ENCODE measurements at regions not wholly inside any gene's neighbourhood (a gene's known extent, or its start where the extent isn't known, plus 50 kb on each side); places are given as distances from the start of the nearest gene placed in this dataset.
"Not testable (repeated sequence)": the region's sequence is repeated elsewhere in the genome, so short reads cannot be mapped to it uniquely, and the experiment has no call there.

DNA sequence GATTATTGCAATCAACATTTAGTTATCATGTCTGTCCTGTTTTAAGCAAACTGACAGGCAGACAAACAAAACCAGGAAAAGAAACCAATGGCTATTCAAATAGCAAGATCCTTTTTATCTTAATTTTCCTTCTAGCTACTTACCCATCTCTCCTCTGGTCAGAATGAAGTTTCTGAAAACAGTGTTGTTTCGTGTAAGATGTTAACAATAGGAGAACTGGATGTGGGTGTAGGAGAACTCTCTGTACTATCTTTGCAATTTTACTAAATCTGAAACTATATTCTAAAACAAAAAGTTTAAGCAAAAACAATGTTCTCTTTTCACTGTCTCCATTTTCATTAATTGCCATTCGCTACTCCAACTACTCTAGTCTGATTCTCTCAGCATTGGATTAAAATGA lies 726.4 kb downstream of the ZNF385D start:
- DNase-seq (ENCODE audit: low read depth in 3 of 3), result no peak

DNA sequence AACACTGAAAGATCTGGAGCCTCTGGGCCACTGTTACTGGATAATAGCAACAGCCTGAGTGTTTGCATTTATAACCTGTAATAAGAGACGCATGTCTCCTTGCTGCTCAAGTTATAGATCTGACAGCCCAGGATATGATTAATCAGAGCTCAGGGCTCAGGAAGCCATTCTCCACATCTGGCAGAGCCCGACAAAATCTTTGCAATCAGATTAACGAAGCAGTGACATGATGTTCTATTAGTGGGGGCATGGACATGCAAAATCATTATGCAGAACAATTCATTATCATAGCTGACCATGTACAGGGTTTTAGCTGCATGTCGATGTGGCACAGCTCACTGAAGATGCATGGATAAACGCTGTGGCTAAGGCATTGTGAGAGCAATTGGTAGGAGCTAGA lies 730.3 kb downstream of the ZNF385D start:
- DNase-seq (ENCODE audit: low read depth in 3 of 3), result no peak

DNA sequence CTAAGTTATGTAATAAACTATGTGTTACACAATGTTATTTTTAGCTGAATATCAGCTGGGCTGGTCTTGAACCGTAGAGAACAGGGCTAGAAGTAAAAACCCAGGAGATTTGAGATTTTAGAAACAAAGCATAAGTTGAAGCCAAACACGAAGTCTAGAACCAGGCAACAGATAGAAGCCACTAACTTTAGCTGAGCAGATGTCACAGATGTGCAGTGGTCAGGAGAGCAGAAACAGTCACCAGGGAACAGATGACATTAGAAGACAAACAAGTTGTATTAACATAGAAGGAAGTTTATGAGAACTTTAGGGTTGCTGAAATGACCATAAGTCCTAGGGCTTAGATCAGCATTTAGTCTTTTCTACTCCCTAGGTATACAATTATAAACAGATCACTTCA lies 731.0 kb downstream of the ZNF385D start:
- no peak for DNase-seq (ENCODE audit: low read depth in 3 of 3)

DNA sequence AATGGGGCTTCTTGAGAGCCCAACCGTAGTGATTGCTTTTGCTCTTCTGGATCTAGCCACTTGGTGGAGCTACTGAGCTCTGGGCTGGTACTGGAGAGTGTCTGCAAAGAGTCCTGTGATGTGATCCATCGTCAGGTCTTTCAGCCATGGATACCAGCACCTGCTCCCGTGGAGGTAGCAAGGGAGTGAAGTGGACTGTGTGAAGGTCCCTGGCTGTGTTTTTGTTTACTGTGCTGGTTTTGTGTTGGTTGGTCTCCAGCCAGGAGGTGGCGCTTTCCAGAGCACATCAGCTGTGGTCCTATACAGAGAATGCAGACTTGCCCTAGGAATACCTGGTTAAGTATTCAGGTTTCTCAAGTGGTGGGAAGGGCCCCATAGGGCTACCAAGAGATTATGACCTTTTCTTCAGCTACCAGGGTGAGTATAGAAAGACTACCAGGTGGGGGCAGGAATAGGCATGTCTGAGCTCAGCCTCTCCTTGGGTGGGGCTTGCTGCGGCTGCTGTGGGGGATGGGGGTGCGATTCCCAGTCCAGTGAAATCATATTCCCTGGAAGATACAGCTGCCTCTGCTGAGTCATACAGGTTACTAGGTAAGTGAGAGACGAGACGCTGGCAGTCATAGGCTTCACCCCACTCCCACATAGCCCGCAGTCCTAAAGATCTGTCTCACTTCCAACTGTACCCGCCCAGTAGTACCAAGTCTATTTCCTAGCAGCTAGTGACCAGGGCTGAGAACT lies 733.7 kb downstream of the ZNF385D start:
- DNase-seq (ENCODE audit: low read depth in 3 of 3), result no peak

DNA sequence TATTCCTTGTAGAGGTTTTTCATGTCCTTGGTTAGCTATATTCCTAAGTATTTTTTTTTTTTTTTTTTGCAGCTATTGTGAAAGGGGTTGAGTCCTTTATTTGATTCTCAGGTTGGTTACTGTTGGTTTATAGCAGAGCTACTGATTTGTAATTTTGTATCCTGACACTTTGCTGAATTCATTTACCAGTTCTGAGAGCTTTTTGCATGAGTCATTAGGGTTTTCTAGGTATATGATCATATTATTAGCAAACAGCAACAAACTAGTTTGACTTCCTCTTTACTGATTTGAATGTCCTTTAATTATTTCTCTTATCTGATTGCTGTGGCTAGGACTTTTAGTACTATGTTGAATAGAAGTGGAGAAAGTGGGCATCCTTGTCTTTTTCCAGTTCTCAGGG lies 737.4 kb downstream of the ZNF385D start:
- no peak for DNase-seq (ENCODE audit: low read depth in 3 of 3)

DNA sequence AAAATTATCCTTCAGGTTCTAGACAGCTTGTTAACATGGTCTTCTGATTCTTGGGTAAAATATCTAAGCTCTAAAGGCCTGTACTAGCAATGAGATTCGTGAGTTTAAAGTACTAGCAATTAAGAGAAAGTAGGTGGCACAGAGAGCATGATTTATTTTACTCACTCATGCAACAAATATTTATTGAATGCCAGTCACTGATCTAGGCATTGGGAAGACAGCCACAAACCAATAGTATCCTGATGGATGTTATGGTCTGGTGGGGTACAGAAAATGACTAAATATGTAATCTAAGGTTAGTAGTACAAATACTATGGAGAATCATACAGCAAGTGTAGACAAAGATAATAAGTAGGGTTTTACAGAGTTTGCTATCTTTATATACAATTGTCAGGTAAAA lies 751.3 kb downstream of the ZNF385D start:
- DNase-seq (ENCODE audit: low read depth in 3 of 3), result no peak

DNA sequence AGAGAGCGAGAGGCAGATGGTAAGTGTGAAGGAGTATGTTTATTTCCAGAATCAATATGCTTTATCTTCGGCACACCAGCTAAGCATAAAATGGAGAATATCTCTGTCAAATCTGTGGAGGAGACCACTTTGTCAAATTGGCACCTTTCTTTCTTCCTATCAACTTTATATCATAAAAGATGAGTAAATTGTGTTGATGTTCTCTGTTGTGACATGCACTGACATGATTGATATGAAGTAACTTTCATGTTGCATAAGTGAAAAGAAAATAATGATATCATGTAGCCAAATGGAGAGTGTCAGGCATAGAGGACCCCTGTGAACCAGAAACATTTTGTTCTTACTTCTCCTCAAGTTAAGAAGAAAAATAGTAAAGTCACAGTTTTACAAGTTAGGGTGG lies 753.8 kb downstream of the ZNF385D start:
- DNase-seq (ENCODE audit: low read depth in 3 of 3), result no peak

DNA sequence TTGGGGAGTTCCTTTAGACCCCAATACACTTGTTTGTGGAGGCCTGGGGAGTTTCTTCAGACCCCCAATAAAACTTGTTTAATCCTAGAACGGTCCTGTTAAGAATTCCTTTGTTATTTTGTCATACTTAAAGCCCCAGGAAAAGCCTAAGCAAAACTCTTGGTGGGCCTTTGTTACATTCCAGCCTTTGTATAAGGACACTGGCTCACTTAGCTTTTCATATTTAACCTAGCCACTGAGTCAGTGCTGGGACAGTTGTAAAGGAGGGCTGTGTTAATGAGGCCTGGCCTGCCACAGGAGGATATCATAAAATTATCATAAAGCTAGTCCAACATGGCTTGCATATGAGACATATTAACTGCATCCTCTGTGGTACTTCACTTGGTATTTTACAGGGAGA lies 760.1 kb downstream of the ZNF385D start:
- DNase-seq (ENCODE audit: low read depth in 3 of 3), result no peak

DNA sequence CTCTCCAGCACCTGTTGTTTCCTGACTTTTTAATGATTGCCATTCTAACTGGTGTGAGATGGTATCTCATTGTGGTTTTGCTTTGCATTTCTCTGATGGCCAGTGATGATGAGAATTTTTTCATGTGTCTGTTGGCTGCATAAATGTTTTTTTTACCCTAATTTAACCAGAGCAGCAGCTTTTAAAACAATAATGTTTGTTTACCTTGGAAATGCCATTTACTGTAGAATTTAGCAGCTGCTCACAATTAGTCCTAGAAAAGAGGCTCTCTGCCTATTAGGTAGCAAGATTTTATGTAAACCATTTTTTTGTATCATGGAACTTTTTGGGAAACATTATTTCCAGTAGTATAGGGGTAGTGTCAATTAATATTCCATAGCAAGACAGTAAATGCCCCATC lies 761.4 kb downstream of the ZNF385D start:
- not testable (repeated sequence) for DNase-seq (ENCODE audit: low read depth in 3 of 3)

DNA sequence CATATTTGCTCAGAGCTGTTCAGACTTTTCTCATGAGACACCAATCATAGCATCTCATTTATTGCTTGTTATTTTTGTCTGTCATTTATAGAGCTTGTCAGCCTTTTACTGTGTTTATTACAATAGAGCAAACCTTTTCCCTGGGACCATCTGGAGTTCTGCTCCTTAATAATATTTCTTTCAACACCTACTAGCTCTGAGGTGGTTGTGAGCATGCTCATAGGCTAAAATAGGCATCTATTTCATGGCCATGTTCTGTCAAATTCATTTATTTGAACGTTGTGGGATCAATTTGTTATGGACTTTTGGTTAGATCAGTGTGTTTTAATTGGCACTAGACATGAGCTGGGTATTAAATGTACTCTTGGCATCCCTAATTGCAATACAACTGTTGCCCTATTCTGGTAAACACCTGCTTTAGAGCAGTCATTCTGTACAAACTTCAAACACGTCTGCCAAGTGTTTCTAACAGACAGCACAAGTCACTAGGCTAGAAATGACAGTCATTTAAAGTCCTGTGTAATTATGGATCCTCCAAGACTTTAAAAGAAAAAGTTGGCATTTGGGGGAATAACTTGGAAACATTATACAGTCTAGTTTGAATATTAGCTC lies 766.3 kb downstream of the ZNF385D start:
- no peak for DNase-seq (ENCODE audit: low read depth in 3 of 3)

DNA sequence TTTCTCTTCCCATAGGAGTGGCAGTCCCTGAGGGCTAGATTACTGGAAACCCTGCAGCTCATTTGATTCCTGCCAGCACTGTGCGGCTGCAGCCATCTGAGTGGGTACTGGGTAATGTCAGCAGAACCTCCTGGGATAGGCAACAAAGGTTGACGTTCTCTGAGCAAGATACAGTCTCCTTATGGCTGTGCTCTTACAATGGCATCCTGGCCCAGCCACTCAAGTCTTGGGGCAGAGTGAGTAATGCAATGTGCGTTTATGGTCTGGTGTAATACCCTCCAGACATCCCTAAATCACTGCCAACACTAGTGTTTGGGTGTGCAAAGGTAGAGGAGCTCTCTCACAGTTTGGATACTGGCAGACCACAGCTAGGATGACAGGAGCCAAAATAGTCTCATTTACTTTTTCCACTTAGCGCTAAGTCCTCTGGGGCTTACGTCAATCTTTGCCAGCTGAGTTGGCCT lies 775.8 kb downstream of the ZNF385D start:
- DNase-seq (ENCODE audit: low read depth in 3 of 3), result no peak

DNA sequence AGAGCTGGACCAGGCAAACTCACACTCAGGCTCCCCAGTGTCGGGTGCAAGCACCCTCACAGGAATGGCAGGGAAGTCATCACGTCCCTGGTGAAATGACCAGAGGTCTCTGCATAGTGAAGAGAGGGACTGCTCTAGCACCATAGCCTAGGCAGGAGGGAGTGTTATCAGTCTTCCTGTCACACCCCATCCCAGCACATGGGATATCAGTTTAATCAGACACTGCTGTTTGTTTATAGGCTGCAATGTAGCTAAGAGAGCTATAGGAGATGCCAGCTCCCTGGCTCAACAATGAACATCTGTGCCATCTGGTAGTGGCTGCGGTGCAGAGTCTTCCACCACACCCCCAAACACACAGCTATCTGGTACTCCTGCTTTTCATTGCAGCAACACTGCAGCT lies 776.6 kb downstream of the ZNF385D start:
- no peak for DNase-seq (ENCODE audit: low read depth in 3 of 3)

DNA sequence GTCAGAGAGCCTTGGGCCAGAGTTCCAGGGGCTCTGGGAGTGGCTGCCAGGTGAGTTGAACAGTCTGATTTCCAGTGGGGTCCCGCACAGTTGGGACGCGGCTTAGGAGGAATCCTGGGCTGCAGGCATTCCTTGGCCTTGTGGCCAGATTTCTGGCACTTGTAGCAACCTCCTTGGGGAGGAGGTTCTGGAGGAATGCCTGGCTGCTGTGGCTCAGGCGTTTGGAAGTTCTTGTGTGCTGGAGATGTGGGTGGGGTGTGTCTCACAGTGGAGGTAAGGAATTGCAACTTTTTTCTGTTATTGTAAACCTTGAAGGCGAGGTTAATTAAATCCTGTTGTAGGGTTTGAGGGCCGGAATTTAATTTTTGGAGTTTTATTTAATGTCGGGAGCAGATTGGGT lies 780.2 kb downstream of the ZNF385D start:
- DNase-seq (ENCODE audit: low read depth in 3 of 3), result not testable (repeated sequence)

DNA sequence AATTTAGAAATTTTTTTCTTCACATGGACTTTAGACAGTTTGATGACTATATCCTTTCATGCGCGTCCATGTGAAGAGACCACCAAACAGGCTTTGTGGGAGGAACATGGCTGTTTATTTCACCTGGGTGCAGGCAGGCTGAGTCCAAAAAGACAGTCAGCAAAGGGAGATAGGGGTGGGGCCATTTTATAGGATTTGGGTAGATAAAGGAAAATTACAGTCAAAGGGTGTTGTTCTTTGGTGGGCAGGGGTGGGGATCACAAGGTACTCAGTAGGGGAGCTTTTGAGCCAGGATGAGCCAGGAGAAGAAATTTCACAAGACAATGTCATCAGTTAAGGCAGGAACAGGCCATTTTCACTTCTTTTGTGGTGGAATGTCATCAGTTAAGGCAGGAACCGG lies 781.5 kb upstream of the SGO1 start:
- not testable (repeated sequence) for DNase-seq (ENCODE audit: low read depth in 3 of 3)

DNA sequence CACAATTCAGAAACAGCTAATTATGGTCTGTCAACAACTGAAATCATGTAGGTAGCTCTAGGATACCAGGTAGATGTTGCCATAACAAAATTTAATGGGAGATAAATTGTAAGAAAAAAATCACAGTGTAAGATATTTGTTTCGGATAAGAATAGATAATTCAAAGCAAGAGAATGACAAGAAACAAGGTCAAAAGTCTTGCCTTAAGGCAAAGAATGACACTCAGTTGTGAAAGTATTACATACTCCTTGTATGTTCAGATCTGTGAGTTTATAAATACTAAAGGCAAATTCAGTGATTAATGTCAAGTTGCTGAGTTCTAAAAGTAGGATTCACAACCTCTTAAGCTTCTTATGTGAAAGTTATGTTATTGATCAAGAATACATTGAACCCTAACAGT lies 772.2 kb upstream of the SGO1 start:
- DNase-seq (ENCODE audit: low read depth in 3 of 3), result no peak

DNA sequence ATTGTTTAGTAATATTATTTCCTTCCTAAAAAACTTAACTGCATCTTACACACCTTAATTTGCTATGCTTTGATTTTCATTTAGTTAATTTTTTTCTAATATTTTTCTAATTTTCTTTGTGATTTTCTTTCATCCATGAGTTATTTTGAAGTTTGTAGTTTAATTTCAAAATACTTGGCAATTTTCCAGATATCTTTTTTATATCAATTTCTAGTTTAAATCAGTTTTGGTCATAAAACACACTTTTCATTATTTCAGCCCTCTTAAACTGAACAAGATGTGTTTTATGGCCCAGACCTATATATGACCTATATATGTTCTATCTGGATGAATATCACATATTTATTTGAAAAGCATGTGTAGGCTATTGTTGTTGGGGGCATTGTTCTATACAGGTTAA lies 759.9 kb upstream of the SGO1 start:
- DNase-seq (ENCODE audit: low read depth in 3 of 3), result no peak

DNA sequence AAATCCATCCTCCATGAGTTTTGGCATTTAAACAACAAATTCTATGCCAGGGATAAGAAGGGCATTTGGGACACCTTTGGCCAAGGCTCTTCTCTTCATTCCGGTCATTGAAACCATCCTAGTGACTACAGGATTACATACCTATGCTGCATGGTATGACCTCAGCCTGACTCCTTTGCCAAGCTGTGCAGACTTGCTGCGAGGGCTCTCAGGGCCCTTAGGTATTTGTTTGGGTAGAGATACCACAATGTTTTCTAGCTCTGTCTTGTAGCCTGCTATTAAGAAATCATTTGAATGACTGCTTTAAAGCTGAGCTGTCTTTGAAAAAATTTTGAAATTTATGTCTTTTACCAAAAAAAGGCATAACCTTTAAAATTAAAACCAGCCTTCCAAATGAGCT lies 749.8 kb upstream of the SGO1 start:
- DNase-seq (ENCODE audit: low read depth in 3 of 3), result no peak

DNA sequence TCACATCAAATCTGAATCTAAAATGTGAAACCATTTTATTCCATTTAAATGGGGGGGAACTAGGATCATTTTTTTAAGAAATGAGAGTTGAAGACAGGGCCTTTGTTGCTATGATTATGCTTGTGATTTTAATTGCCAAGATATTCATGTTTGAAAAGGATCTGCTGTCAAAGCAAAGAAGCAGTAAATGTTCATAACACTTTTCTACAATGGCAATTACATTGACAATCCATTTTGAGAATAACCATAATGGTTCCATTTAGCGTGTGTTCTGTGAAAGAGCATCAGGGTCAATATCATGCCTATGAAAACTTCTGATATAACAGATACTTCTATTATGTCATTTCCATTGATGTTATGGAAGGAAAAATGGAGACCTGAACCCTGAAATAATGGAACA lies 745.8 kb upstream of the SGO1 start:
- DNase-seq (ENCODE audit: low read depth in 3 of 3), result no peak

DNA sequence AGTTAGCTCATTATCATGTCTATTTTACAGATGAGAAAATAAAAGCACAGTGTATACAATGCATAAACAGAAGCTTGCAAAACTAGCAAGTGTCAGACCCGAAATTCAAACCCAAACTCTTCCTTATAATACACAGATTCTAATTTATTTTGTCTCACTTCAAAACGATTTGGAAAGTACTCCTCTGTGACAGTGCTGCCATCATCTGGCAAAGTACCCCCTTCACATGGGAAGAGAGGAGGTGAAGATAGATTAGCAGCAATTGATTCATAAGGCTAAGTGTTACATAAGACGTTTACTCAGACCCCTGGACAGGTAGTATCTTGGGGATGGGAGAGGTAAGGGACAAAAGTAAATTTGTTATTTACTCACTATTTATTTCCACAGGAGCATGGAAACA lies 744.0 kb upstream of the SGO1 start:
- no peak for DNase-seq (ENCODE audit: low read depth in 3 of 3)

DNA sequence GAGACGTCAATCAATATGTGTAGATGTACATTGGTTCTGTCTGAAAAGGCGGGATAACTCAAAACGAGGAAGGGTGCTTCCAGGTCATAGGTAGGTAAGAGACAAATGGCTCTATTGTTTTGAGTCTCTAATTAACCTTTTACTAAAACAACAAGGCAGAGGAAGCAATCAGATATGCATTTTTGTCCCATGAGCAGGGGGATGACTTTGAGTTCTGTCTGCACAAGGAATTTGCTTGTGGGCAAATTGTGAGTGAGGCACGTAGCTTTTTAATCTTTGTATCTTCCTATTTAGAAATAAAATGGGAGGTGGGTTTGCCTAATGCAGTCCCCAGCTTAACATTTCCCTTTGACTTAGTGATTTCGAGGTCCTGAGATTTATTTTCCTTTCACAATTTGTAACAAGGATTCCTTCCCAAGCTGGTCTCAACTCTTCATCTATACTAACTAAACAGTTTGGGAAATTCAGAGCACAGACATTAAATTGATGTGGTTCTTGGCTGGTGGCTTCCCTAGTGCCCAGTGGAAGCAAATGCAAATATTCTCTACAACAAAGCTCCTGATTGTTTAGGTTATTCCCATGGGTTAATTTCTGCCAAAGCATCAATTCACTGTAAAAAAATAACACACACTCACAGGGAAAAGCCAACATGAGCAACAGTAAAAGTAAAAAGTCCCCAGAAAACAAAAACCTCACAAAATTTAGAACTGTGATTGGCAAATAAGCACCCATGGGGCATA lies 738.8 kb upstream of the SGO1 start:
- DNase-seq (ENCODE audit: low read depth in 3 of 3), result no peak

DNA sequence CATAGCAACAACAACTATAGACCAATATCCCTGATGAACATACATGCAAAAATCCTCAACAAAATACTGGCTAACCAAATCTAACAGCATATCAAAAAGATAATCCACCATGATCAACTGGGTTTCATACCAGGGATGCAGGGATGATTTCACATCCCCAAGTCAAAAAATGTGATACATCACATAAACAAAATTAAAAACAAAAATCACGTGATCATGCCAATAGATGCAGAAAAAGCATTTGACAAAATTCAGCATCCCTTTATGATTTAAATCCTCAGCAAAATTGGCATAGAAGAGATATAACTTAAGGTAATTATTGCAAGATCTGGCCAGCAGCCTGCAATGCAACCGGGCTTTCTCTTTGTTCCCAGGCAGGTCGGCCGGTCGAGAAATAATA lies 735.1 kb upstream of the SGO1 start:
- DNase-seq (ENCODE audit: low read depth in 3 of 3), result not testable (repeated sequence)

DNA sequence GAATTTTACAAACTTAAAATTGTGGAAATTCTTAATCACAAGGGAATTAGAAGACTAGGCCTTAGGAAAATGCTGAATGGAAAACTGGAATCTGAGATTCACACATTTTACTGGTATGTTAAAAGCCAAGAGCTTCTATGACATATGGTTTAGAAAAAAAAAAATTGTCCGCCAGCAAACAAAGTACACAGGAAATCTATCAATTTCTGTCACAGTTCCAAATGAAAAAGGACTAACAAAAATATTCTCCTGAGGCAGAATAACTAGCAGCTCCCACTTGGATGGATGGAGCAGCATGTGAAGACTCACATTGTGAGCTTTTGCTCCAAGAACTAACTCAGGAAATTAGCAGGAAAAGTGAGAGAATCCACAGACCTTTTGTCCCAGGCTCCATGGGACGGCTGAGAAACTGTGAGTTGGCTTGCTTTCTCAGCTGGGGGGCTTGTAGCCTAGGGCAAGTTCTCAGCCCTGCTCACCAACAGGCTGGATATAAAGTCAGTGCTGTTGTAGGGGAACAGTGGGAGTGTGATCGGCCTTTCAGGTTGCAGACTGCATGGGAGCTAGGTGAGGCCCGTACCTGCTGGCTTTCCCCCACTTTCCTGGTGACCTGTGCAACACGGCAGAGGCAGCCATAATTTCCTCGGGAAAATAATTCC lies 731.1 kb upstream of the SGO1 start:
- no peak for DNase-seq (ENCODE audit: low read depth in 3 of 3)

DNA sequence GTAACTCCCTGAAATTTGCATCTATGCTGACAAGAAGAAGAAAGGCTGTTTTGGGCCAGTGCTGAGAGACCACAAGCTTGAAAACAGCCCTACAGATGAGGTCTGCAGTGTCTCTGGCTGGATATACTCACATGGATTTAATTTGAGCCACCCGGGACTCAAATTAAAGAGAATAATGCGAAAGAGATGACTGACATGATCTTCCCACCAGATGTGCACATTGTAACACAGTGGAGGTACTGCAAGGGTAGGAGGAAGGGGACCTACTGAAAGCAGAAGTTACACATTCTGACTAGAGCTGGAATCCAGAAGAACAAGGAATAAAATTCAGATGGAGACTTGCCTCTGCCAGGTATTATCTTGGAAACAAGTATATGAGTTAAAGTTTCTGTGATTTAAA lies 728.3 kb upstream of the SGO1 start:
- no peak for DNase-seq (ENCODE audit: low read depth in 3 of 3)
